K562 (cell line): ENCODE measurements at regions not wholly inside any gene's neighbourhood (a gene's known extent, or its start where the extent isn't known, plus 50 kb on each side); places are given as distances from the start of the nearest gene placed in this dataset.

ENCODE experiments used
- ATAC-seq: fragments of 200-7000 bp; cut with Tn5 transposase; 3 replicates; pipeline ENCODE4 v1.9.1; 2020; ENCODE audit warnings: moderate library complexity
- BruUV-seq: library from RNA; stranded (reverse); fragments of 400-500 nt; replicated peaks from 2 replicates; lab custom pipeline; 2021; lab: Mats Ljungman, UMichigan
- CTCF ChIA-PET: fragments of 300-600 bp; formaldehyde crosslinking; extraction: SDS; loops from one replicate; lab custom pipeline; 2021; ENCODE audit warnings: low intra/inter-chr PET ratio; lab: Yijun Ruan, JAX
- POLR2A ChIA-PET: fragments of 300-600, 350-650 bp; sonication (Branson Sonifier 250); formaldehyde crosslinking; extraction: SDS; loops from one replicate; lab custom pipeline; 2021; ENCODE audit warnings: antibody characterized with exemption, inconsistent platforms; lab: Yijun Ruan, JAX
- DNase-seq, 4 experiments: peaks; one replicate each; pipeline versions ENCODE4 v3.0.0 to v3.0.0-alpha.2; 2011 to 2018; ENCODE audit warnings: low spot score in 3 of 4, mixed read lengths in 3 of 4; ENCODE audit errors: extremely low read depth in 1 of 4
- FAIRE-seq: peaks from 2 replicates; lab custom pipeline; 2011; peaks lifted over from hg19 to GRCh38; lab: Jason Lieb, UNC
- H2AFZ ChIP-seq: 2 replicates; pipeline ENCODE4 v1.6.0; 2011; ENCODE audit warnings: low read depth, low read length, control low read depth, inconsistent platforms
- H3K27ac ChIP-seq: fragments of 200-600 bp; 3 replicates; pipeline ENCODE4 v1.8.0; 2011; ENCODE audit warnings: low read depth, mild to moderate bottlenecking, control low read depth, inconsistent platforms, low read length, moderate library complexity, mixed read lengths; ENCODE audit errors: extremely low read depth
- H3K27me3 ChIP-seq, 2 experiments: fragments of 300-600 bp in 1 of 2; 2 replicates in 1 of 2; 3 replicates in 1 of 2; pipeline versions ENCODE4 v1.6.0 to v1.8.0; 2011; ENCODE audit warnings: inconsistent platforms in 2 of 2, low read length in 2 of 2, mild to moderate bottlenecking in 1 of 2, mixed read lengths in 1 of 2, moderate library complexity in 1 of 2; ENCODE audit not compliant: control insufficient read depth in 2 of 2, insufficient read depth in 2 of 2
- H3K36me3 ChIP-seq: fragments of 300-600 bp; 3 replicates; pipeline ENCODE4 v1.8.0; 2011; ENCODE audit warnings: mild to moderate bottlenecking, low read length, inconsistent platforms; ENCODE audit not compliant: control insufficient read depth, insufficient read depth
- H3K4me1 ChIP-seq, 2 experiments: fragments of 200-600 bp in 1 of 2; replicated peaks in 1 of 2; 2 replicates in 1 of 2; 3 replicates in 1 of 2; pipeline versions ENCODE4 v1.5.1 to v1.8.0; 2011; ENCODE audit warnings: inconsistent platforms in 2 of 2, low read length in 2 of 2, mild to moderate bottlenecking in 1 of 2, mixed read lengths in 1 of 2, moderate library complexity in 1 of 2; ENCODE audit not compliant: control insufficient read depth in 2 of 2, insufficient read depth in 2 of 2
- H3K4me2 ChIP-seq: 2 replicates; pipeline ENCODE4 v1.6.1; 2011; ENCODE audit warnings: low read length, control low read depth, inconsistent platforms, mixed read lengths; ENCODE audit not compliant: insufficient read depth
- H3K4me3 ChIP-seq: fragments of 200-600 bp; sonication (generic), shearing (Covaris generic); 2 replicates; pipeline ENCODE4 v1.5.1; 2016; ENCODE audit warnings: control low read depth, inconsistent platforms
- H3K79me2 ChIP-seq: fragments of 200-600 bp; 3 replicates; pipeline ENCODE4 v1.8.0; 2011; ENCODE audit warnings: low read length, inconsistent platforms; ENCODE audit not compliant: control insufficient read depth, insufficient read depth
- H3K9ac ChIP-seq, 2 experiments: 2 replicates each; pipeline versions ENCODE4 v1.6.0 to v1.6.1; 2011; ENCODE audit warnings: low read depth in 2 of 2, low read length in 2 of 2, control low read depth in 1 of 2, inconsistent platforms in 1 of 2, mild to moderate bottlenecking in 1 of 2, mixed read lengths in 1 of 2; ENCODE audit not compliant: insufficient read depth in 1 of 2
- H3K9me1 ChIP-seq: one replicate; pipeline ENCODE4 v1.6.0; 2011; ENCODE audit warnings: inconsistent platforms, mild to moderate bottlenecking, low read length, moderate library complexity; ENCODE audit not compliant: control insufficient read depth, insufficient read depth
- H3K9me3 ChIP-seq: replicated peaks from 2 replicates; pipeline ENCODE4 v1.5.1; 2011; ENCODE audit warnings: low read depth, low read length, inconsistent platforms; ENCODE audit not compliant: control insufficient read depth, insufficient read depth
- H4K20me1 ChIP-seq: replicated peaks from 2 replicates; pipeline ENCODE4 v1.6.1; 2011; ENCODE audit warnings: low read length, inconsistent platforms, mixed read lengths; ENCODE audit not compliant: control insufficient read depth, insufficient read depth
- CBX8 ChIP-seq: fragments of 200-600 bp; sonication (generic); IDR thresholded peaks from 2 replicates; pipeline ENCODE4 v1.6.1; 2012; ENCODE audit warnings: borderline replicate concordance, mixed run types, low read depth, mild to moderate bottlenecking, moderate library complexity, mixed read lengths, low read length, control low read depth, inconsistent platforms; ENCODE audit not compliant: poor library complexity, severe bottlenecking; ENCODE audit errors: extremely low read depth
- ZNF561 ChIP-seq: fragments of 450-650 bp; formaldehyde crosslinking; conservative IDR thresholded peaks from 2 replicates; pipeline ENCODE4 v1.4.0; 2020; ENCODE audit warnings: mild to moderate bottlenecking, moderate library complexity
- ZNF764 ChIP-seq: fragments of 250-450 bp; sonication (Bioruptor Pico); IDR thresholded peaks from 2 replicates; pipeline ENCODE4 v1.4.0; 2020; ENCODE audit warnings: low read depth, mild to moderate bottlenecking, moderate library complexity
- WGBS: fragments of 100-300 bp; shearing (Covaris generic); methylation state at CpG from one replicate; pipeline ENCODE4 v1.1.6; 2016; ENCODE audit warnings: low coverage, mixed read lengths; ENCODE audit not compliant: insufficient coverage; ENCODE audit errors: missing lambda C conversion rate; 5-methylcytosine and 5-hydroxymethylcytosine counted together
- in situ Hi-C: fragments of 300-500 bp; cut with MboI; formaldehyde crosslinking; loops from 4 replicates; pipeline ENCODE4 v1.15.0; 2018; ENCODE audit warnings: inconsistent platforms, mixed read lengths
- intact Hi-C: fragments of 100-400 bp; cut with micrococcal nuclease; formaldehyde crosslinking; loops from 2 replicates; pipeline ENCODE4 v1.14.2; 2022
- TF ChIP-seq, protein P1 (sequence below): sonication (generic); formaldehyde crosslinking; IDR thresholded peaks from 2 replicates; pipeline ENCODE4 v1.8.1; 2023; ENCODE audit warnings: missing genetic modification reagents, mild to moderate bottlenecking, borderline replicate concordance
- TF ChIP-seq, protein P2 (sequence below): fragments of 450-650 bp; IDR thresholded peaks from 2 replicates; pipeline ENCODE4 v1.6.1; 2018; ENCODE audit warnings: mild to moderate bottlenecking, low read depth; ENCODE audit not compliant: partially characterized antibody

DNA sequence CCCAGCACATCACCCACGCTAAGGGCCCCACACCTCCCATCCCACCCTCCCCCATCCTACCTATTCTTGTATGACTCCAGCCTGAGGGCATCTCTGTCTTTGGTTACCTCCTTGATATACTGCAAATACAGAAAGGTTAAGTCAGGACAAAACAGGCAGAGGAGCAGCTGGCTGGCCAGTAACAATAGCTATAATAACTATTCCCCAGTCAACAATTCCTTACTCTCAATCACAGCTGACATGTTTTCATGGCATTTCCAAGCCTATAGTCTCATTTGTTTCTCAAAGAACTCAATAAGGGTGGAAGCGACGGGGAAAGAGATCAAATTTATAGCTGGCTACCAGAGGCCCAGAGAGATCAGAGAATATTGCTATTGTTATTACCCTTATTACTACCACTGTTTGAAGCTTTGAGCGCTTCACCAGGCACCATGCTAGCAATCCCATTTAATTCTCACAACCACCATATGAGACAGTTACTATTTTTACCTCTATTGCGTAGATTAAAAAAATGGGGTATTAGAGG lies 93.0 kb upstream of the C2CD4B start (continued):
- TF ChIP-seq, protein P1, sequence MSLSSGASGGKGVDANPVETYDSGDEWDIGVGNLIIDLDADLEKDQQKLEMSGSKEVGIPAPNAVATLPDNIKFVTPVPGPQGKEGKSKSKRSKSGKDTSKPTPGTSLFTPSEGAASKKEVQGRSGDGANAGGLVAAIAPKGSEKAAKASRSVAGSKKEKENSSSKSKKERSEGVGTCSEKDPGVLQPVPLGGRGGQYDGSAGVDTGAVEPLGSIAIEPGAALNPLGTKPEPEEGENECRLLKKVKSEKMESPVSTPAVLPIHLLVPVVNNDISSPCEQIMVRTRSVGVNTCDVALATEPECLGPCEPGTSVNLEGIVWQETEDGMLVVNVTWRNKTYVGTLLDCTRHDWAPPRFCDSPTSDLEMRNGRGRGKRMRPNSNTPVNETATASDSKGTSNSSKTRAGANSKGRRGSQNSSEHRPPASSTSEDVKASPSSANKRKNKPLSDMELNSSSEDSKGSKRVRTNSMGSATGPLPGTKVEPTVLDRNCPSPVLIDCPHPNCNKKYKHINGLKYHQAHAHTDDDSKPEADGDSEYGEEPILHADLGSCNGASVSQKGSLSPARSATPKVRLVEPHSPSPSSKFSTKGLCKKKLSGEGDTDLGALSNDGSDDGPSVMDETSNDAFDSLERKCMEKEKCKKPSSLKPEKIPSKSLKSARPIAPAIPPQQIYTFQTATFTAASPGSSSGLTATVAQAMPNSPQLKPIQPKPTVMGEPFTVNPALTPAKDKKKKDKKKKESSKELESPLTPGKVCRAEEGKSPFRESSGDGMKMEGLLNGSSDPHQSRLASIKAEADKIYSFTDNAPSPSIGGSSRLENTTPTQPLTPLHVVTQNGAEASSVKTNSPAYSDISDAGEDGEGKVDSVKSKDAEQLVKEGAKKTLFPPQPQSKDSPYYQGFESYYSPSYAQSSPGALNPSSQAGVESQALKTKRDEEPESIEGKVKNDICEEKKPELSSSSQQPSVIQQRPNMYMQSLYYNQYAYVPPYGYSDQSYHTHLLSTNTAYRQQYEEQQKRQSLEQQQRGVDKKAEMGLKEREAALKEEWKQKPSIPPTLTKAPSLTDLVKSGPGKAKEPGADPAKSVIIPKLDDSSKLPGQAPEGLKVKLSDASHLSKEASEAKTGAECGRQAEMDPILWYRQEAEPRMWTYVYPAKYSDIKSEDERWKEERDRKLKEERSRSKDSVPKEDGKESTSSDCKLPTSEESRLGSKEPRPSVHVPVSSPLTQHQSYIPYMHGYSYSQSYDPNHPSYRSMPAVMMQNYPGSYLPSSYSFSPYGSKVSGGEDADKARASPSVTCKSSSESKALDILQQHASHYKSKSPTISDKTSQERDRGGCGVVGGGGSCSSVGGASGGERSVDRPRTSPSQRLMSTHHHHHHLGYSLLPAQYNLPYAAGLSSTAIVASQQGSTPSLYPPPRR (CRISPR knock-in tag) = no peak

DNA sequence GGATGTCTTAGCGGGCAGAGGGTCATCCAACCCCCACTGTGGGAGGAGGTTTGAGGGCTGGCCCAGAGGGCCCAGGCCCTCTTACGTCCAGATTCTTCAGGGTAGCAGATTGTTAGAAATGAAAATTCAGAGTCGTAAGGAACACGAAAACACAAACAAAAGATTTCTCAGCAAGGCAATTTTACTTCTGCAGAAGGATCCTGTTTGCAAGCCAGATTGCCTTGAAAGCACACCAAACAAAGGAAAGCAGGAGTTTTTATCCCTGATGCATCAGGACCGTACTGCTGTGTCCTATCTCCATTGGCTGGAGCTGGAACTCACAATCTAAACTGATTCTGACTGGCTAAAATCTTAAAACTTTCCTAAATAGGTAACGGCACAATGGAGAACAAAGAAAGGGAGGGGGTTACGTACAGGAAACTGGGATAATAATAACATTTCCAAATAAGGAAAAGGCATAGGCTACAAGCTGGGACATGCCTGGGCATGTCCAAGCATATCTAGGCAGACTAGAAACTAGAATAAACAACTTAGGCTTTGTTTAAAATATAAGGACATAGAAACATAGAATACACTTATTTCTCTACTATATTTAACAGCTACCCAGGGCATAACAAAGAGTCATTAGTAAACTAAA lies 97.3 kb upstream of the C2CD4B start:
- no peak for DNase-seq
- intact Hi-C loops = no loop called here
- Histone ChIP-seq H3K27ac (no peak overlapping the region), H3K27me3 (no peaks in the 10 kb centered on the region; a peak in 1 of 5 replicates), H3K36me3 (no peaks in the 10 kb centered on the region), H3K4me1 (no peaks in the 10 kb centered on the region; a peak in 1 of 5 replicates), H3K4me3 (no peak overlapping the region), H3K4me2 (no peak overlapping the region), H3K9me3 (no peaks in the 10 kb centered on the region), H3K9ac (no peak overlapping the region), H3K79me2 (no peaks in the 10 kb centered on the region), H4K20me1 (no peaks in the 10 kb centered on the region), H3K9me1 (no peaks in the 10 kb centered on the region), H2AFZ (no peak overlapping the region)
- no peak for ATAC-seq
- ChIA-PET POLR2A (no interaction called here), CTCF (no interaction called here)
- 0% methylated on average over 7 of the region's 7 CpGs for WGBS
- no peak for FAIRE-seq
- BruUV-seq = no TSS peak
- TF ChIP-seq, protein P2, sequence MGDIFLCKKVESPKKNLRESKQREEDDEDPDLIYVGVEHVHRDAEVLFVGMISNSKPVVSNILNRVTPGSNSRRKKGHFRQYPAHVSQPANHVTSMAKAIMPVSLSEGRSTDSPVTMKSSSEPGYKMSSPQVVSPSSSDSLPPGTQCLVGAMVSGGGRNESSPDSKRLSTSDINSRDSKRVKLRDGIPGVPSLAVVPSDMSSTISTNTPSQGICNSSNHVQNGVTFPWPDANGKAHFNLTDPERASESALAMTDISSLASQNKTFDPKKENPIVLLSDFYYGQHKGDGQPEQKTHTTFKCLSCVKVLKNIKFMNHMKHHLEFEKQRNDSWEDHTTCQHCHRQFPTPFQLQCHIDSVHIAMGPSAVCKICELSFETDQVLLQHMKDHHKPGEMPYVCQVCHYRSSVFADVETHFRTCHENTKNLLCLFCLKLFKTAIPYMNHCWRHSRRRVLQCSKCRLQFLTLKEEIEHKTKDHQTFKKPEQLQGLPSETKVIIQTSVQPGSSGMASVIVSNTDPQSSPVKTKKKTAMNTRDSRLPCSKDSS = peak; percentile 23
- TF ChIP-seq CBX8 (no peak), ZNF561 (0 out of 2 replicates have a peak, but pooled peaks have one; percentile 63), ZNF764 (CRISPR knock-in tag) (no peak)
- in situ Hi-C loops = no loop called here
